ENCODE measurements at regions not wholly inside any gene's neighbourhood (a gene's known extent, or its start where the extent isn't known, plus 50 kb on each side); places are given as distances from the start of the nearest gene placed in this dataset.

DNA sequence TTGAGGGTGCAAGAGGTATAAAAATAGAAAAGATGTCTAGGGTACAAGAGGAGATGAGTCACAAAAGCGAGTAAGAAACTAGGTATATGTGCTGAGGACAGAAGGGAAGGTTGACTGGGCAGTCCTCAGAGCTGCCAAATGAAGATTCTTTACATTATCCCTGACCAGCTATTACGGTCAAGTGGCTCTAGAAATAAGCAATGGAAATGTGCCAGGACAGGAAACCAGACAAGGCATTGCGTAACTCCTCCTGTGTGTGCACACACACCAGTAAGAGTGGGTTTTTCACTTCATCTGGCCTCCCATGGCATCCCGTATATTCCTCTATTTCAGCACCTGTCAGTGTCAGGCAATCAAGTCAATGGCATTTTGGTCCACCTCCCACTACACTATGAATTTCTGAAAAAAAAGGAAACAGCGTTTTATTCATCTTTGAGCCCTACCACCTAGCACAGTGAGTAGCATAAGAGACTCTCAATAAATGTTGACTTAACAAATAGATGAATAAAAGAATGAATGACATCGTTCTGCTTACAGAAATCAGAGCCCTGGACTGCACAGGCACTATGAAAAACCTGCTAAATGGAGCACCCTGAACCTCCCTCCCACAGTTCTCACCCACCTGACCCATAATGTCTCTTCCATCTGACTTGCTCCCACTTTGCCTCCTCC is 62.6 kb upstream of the KLF3 start:
- no peak for DNase-seq (ENCODE audit: low spot score)

DNA sequence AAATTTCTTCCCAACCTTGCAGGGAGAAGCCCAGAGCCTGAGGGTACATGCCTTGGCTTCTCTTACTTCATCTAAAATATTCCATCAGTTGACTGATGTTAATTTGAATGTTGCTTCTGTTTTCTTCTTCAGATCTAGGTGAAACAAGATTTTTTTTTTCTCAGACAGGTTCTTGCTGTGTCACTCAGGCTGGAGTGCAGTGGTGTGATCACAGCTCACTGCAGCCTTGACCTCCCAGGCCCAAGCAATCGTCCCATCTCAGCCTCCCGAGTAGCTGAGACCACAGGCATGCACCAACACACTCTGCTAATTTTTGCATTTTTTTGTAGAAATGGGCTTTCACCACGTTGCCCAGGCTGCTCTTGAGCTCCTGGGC is 62.1 kb upstream of the KLF3 start:
- no peak for DNase-seq (ENCODE audit: low spot score)

DNA sequence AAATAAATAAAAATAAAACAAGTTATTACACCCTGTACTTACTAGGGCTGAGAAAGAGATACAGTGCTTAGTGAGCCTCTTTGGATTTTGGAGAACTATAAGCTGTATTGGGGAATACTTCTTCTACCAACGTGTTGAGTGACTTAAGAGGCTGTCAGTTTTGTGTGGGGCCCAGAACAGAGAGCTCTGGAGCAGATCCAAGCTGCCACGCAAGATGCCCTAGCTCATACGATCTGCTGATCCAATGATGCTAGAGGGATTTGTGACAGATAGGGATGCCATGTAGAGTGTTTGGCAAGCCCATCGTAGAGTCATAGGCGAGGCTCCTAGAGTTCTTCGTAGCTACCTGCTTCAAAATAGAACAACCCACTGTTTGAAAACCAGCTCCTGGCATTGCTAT is 60.3 kb upstream of the KLF3 start:
- no peak for DNase-seq (ENCODE audit: low spot score)

DNA sequence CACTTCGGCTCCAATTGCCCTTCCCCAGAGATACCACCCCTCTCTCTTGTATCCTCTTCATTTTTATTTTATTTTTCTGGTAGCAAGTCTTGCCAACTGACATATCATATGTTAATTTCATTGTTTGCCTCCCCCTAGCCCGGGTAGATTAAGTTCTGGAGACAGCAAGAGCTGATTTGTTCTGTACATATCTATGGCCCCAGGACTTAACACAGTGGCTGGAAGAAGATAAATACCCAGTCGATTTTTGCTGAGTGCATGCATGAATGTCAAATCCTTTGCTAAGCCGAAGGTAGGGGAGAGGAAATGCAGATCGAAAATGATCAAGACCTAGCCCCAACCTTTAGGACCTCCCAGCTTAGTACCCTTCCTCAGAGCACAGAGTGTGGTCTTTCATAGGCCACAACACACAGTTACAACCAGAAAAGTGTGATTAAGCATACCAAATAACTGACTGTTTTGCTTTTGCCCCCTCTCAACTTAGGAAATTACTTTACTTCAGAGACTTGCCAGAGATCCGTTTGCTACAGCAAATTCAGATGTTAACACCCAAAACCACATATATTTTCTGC is 58.7 kb upstream of the KLF3 start:
- DNase-seq (ENCODE audit: low spot score), result no peak

DNA sequence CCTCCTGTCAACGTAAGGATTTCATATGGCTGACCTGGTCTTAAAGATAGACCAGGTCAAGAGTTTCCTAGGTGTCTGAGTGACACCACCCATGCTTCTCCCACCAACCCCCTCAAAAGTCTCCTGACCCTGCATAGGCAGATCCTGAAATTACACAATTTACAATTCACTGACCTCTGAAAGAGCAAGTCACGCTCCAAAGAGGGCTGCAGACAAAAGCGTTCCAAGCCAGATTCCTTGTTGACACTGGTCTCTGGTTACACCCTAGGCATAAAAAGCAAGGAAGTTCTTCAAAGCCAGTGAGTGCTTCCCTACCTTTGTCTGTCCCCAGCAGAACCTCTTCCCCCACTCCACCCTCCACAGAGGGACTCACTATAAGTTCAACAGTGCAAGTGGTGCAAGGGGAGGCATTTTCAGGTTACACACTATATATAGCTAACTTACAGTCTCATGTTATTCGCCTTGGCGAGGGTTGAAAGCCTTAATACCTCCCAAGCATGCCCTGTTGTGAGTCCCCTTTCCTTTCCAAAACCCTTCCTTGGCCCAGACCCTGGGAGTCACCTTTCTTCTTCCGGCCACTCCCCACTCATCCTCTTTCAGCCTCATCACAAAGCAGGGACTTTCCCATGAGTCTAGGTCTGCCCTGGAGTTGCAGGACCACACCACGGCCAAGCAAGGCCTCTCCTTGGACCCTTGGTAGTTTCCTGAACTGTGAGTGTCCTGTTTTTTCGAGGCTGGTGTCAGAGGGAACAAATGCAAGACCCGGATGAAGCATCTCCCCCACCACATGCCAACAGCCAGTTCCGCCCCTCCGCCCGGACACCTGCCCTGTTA is 58.0 kb upstream of the KLF3 start:
- no peak for DNase-seq (ENCODE audit: low spot score)

DNA sequence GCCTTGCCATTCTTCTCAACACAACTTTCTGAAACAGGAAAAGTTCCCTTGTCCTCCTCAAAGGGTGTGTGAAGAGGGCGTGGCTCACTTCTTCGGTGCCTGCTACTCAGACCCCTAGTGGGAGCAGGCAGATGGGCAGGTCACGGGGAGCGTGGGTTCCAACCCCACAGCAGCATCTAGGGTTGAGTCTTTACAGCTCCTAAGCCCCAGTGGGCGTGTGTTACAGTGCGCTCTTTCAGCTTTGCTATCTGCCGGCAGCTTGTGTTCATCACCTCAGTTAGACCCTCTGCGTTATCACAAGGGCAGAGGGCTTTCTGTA is 57.5 kb upstream of the KLF3 start:
- DNase-seq (ENCODE audit: low spot score), result no peak

DNA sequence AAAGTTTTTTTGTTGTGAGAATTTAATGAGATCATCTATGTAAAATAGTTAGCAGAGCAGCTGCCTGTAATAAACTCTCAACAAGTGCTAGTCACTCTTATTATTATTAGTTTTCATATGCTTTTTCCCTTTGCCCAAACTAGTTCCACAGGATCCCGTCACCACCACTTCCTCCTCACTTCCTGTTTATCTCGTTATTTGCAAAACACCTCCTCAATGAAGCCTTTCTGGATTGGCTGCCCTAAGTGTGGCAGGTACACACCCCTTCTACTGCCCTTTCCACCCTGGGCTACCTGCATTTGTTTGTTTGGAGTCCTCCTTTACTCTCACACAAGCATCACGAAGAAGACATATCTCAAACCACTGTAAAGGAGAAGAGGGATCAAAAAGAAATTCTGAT is 54.4 kb upstream of the KLF3 start:
- no peak for DNase-seq (ENCODE audit: low spot score)

DNA sequence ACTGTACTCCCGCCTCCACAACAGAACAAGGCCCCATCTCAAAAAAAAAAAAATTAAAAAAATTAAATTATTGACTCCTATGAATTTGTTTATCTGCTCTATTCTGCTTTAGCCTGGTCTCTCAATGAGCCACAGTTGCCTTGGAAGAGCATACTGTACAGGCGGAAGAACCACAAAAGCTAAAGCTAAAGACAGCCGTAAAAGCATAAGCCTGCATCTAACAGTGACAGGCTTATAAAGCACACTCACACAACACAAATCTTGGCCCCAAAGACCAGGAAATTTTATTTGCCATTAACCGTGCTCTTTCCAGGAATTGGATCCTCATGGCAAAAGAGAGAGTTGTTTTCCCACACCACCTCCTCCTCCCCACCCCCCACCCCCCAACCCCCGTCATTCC is 53.5 kb upstream of the KLF3 start:
- peak; percentile 26 for DNase-seq (ENCODE audit: low spot score)

DNA sequence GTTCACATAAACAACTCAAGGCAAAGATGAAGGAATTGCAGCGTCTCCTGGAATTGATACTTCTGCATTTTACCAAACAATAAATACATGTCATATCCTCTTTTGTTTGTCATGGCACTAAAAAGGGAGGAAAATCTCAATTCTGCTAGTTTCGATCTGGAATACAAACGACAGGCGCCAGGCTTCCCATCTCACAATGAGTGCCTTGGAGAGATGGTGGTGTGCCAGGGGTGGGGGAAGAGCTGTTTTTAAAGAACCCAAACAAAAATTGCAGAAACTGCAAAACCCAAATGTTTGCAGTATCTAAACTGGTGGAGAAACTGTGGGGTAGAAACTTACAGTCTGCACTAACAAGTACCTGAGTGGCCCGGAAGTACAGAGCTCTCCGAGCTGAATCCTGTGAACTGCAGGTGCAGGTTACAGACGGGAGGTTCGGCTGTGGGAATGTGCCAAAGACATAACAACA is 53.0 kb upstream of the KLF3 start:
- peak; percentile 51 for DNase-seq (ENCODE audit: low spot score)

DNA sequence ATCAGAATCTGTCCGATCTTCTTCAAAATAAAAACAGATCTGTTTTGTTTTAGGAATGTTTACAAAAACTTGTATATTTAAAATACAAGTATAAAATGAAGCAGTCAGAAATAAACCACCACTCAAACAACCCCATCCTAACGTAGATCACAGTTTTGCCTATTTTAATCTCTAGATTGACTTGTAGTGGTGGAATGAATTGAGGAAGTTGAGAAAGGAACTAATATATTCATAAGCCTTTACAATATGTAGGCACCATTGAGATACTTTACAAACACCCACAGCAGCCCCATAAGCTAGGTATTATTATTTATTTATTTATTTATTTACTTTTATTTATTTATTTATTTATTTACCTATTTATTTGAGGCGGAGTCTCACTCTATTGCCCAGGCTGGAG is 52.3 kb upstream of the KLF3 start:
- no peak for DNase-seq (ENCODE audit: low spot score)

DNA sequence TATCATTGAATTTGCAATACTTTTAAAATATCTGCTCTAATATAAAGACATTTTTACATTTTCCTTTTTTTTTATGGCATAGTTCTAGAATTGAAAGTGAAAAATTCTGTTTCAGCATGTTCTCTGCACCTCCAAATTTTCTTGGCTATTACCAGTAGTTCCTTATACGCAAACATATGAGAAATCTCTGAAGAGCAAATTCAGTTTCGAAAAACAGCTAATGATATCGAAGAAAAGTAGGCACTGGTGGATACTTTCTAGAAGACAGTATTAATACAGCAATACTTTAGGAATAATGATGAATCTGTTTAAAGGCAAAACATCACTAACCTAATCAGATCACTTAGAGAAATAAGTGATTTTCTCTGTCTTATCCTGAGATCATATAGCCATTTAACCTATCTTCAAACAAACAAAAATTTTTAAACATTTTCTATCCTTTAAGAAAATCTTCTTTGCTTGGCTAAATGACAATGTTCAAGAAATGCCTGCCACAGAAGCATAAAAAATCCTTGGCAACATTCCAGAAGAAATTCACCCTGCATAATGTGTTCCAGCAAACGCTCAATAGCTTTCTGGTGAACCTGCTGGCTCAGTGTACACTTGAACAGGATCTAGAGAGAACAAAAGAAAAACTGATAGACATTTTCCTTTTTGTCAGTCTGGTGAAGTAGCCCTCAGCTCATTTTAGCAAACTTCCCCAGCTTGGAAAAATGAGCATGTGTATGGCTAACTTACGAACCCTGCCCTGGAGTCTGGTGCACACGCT is 51.2 kb upstream of the KLF3 start:
- DNase-seq (ENCODE audit: low spot score), result peak; percentile 26

All from globus pallidus (tissue), 1 donor.